Upper lobe of left lung (tissue), 6 donors: ENCODE measurements at regions not wholly inside any gene's neighbourhood (a gene's known extent, or its start where the extent isn't known, plus 50 kb on each side); places are given as distances from the start of the nearest gene placed in this dataset.

Experiments
- ATAC-seq, 2 donors: fragments of 200-7000 bp; cut with Tn5 transposase; one replicate each; pipeline ENCODE4 v1.9.1; 2022; ENCODE audit warnings: mild to moderate bottlenecking in 2 of 2, moderate library complexity in 2 of 2; ENCODE audit not compliant: low FRiP score in 2 of 2
- DNase-seq, 2 donors: peaks; one replicate each; pipeline ENCODE4 v3.0.0-alpha.2; 2019 to 2020
- H3K27ac ChIP-seq, 4 donors: fragments of 200-600 bp; sonication (generic); one replicate each; pipeline ENCODE4 v1.5.1; 2016 to 2019
- H3K27me3 ChIP-seq, 4 donors: fragments of 200-600 bp; sonication (generic); one replicate each; pipeline ENCODE4 v1.5.1; 2017 to 2019
- H3K36me3 ChIP-seq, 4 donors: fragments of 200-600 bp; sonication (generic); one replicate each; pipeline ENCODE4 v1.5.1; 2016 to 2019
- H3K4me1 ChIP-seq, 4 donors: fragments of 200-600 bp; sonication (generic); one replicate each; pipeline ENCODE4 v1.5.1; 2018 to 2019
- H3K4me3 ChIP-seq, 4 donors: fragments of 200-600 bp; sonication (generic); one replicate each; pipeline ENCODE4 v1.5.1; 2017 to 2019; ENCODE audit warnings: mild to moderate bottlenecking in 2 of 4, moderate library complexity in 1 of 4
- H3K9me3 ChIP-seq, 4 donors: fragments of 200-600 bp; sonication (generic); one replicate each; pipeline ENCODE4 v1.5.1; 2018 to 2019
- EP300 ChIP-seq, 4 donors: sonication (generic); formaldehyde crosslinking; IDR thresholded peaks; one replicate each; pipeline ENCODE4 v1.5.1; 2017; ENCODE audit warnings: antibody characterized with exemption in 4 of 4, control low read depth in 2 of 4
- POLR2A ChIP-seq, 4 donors: fragments of 450-650 bp; IDR thresholded peaks; one replicate each; pipeline ENCODE4 v1.5.1; 2016 to 2017; ENCODE audit warnings: antibody characterized with exemption in 4 of 4, mild to moderate bottlenecking in 2 of 4
- POLR2AphosphoS5 ChIP-seq, 2 donors: sonication (generic); formaldehyde crosslinking; IDR thresholded peaks; one replicate each; pipeline ENCODE4 v1.5.1; 2017; ENCODE audit warnings: antibody characterized with exemption in 2 of 2
- WGBS, 2 donors: methylation state at CpG; one replicate each; pipeline ENCODE4 v1.1.5; 2017 to 2018; 5-methylcytosine and 5-hydroxymethylcytosine counted together
- TF ChIP-seq, protein P1 (sequence below), 6 experiments: fragments of 450-650 bp in 4 of 6; fragments of 200-600 bp in 2 of 6; sonication (generic) in 2 of 6; IDR thresholded peaks; one replicate each; pipeline ENCODE4 v1.5.1; 2016 to 2019; ENCODE audit warnings: antibody characterized with exemption in 6 of 6
- donor health status: DM: no; HTN: no; CAD: no; lungs with moderate emphysema.
- donor health status: DM: no; HTN: yes; CAD: no; lungs with severe emphysema.

DNA sequence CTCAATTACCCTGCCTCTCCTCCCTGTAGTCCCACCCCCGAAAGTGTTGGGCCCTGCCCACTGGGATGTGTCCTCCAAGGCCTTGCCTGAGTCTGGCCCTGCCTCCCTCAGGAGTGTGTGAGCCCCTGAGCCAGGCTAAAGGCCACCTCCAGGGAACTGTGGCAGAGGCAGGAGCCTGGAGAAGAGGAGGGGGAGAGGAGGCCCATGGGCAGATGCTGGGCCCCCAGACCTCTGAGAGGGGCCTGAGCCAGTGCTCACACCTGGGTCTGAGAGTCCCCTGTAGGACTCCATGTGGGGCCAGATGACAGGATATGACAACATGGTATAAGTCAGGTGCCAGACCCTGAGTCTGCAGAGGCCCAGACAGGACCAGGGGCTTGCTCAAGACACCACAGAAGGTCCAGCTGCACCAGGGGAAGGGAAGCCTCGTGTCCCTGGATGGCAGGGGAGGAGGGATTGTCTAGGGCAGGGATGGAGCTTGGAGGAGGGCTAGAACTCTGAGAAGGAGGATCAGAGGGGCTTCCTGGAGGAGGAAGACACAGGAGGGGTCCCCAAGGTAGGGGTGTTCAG, 217.9 kb downstream of the TBC1D2B start:
- Histone ChIP-seq H3K27me3 (no peaks in the 10 kb centered on the region), H3K27ac (no peak overlapping the region), H3K4me1 (no peaks in the 10 kb centered on the region), H3K36me3 (no peaks in the 10 kb centered on the region), H3K9me3 (no peaks in the 10 kb centered on the region), H3K4me3 (no peak overlapping the region)
- no peak for TF ChIP-seq POLR2A (IDR thresholded peaks at IDR 0.05)
- ATAC-seq (no peak), DNase-seq (no peak)
- WGBS, 2 donors = 82 to 88% methylated on average over 1 of the region's 2 CpGs

GRCh38 chr15:77858792-77859490, 218.6 kb downstream of the TBC1D2B start:
- DNase-seq (no peak), ATAC-seq (no peak)
- H3K27me3 ChIP-seq = no peaks in the 10 kb centered on the region
- TF ChIP-seq POLR2A (IDR thresholded peaks at IDR 0.05) (no peak), EP300 (IDR thresholded peaks at IDR 0.05) (no peak), POLR2AphosphoS5 (IDR thresholded peaks at IDR 0.05) (no peak)
- TF ChIP-seq, protein P1, sequence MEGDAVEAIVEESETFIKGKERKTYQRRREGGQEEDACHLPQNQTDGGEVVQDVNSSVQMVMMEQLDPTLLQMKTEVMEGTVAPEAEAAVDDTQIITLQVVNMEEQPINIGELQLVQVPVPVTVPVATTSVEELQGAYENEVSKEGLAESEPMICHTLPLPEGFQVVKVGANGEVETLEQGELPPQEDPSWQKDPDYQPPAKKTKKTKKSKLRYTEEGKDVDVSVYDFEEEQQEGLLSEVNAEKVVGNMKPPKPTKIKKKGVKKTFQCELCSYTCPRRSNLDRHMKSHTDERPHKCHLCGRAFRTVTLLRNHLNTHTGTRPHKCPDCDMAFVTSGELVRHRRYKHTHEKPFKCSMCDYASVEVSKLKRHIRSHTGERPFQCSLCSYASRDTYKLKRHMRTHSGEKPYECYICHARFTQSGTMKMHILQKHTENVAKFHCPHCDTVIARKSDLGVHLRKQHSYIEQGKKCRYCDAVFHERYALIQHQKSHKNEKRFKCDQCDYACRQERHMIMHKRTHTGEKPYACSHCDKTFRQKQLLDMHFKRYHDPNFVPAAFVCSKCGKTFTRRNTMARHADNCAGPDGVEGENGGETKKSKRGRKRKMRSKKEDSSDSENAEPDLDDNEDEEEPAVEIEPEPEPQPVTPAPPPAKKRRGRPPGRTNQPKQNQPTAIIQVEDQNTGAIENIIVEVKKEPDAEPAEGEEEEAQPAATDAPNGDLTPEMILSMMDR (IDR thresholded peaks at IDR 0.05) = no peak
- 72 to 73% methylated on average over 11 of the region's 11 CpGs for WGBS, 2 donors
- no peaks in the 10 kb centered on the region for H3K9me3 ChIP-seq
- no peaks in the 10 kb centered on the region for H3K36me3 ChIP-seq
- H3K27ac ChIP-seq = no peak overlapping the region
- no peaks in the 10 kb centered on the region for H3K4me1 ChIP-seq
- H3K4me3 ChIP-seq = no peak overlapping the region

- Histone ChIP-seq H3K36me3 (no peaks in the 10 kb centered on the region), H3K4me3 (no peak overlapping the region), H3K4me1 (no peaks in the 10 kb centered on the region), H3K9me3 (no peaks in the 10 kb centered on the region), H3K27ac (no peak overlapping the region), H3K27me3 (no peaks in the 10 kb centered on the region)
- ATAC-seq = no peak
- TF ChIP-seq EP300 (IDR thresholded peaks at IDR 0.05) (no peak), POLR2AphosphoS5 (IDR thresholded peaks at IDR 0.05) (no peak), POLR2A (IDR thresholded peaks at IDR 0.05) (no peak)
- TF ChIP-seq, protein P1 (IDR thresholded peaks at IDR 0.05) = no peak
- no peak for DNase-seq
- 83% methylated on average over 7 of the region's 7 CpGs for WGBS, 2 donors
These were observed 220.1 kb downstream of the TBC1D2B start for GRCh38 chr15:77857419-77857818.

DNA sequence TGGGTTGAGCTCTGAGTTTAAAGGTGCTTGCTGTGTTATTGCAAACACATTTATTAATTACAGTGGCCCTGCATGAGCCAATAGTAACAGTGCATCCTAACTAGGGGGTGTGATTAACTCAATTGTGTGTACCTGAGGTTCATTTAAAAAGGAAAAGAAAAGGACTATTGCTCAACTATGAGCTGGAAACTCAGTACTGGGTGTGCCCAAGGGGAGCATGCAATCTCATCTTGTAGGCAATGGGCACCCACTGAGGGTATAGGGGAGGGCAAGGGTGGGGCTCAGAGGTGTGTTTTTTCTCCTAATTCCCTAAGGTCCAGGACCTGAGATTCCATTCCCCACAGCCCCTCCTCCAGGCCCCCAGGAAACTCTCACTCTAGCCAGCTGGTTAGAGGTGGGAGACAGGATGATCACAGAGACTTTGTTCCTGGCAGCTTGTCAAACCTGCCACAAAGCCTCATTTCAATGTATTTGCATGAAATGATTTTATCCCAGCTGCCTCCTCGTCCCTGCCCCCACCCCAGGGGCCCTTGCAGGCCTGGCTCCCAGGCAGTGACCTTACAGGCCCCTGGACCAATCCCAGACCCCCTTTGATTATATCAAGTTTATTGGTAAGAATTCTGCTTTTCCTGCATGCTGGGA, 220.7 kb downstream of the TBC1D2B start:
- 47 to 65% methylated on average over 1 of the region's 1 CpG for WGBS, 2 donors
- no peak for ATAC-seq
- no peaks in the 10 kb centered on the region for H3K36me3 ChIP-seq

DNA sequence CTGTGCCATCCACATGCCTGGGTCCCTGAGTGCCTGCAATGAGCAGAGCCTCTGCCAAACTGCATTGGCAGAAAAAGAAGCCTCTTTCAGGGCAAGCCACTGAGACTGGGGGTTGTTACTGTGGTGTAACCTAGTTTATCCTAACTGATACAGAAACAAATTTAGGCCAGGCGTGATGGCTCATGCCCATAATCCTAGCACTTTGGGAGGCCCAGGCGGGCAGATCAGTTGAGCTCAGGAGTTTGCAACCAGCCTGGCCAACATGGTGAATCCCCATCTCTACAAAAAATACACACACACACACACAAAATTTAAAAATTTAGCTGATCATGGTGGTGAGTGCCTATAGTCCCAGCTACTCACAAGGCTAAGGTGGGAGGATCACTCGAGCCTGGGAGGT, 221.6 kb downstream of the TBC1D2B start:
- Histone ChIP-seq H3K27me3 (no peaks in the 10 kb centered on the region), H3K27ac (no peak overlapping the region), H3K4me3 (no peak overlapping the region), H3K4me1 (no peaks in the 10 kb centered on the region), H3K36me3 (no peaks in the 10 kb centered on the region), H3K9me3 (no peaks in the 10 kb centered on the region)
- no peak for ATAC-seq
- 87 to 93% methylated on average over 3 of the region's 3 CpGs for WGBS, 2 donors
- TF ChIP-seq POLR2A (IDR thresholded peaks at IDR 0.05) (no peak), POLR2AphosphoS5 (IDR thresholded peaks at IDR 0.05) (no peak)
- TF ChIP-seq, protein P1 (IDR thresholded peaks at IDR 0.05) = no peak
- DNase-seq = no peak

More for the DNA sequence above, 220.7 kb downstream of the TBC1D2B start:
- H3K4me3 ChIP-seq = no peak overlapping the region
- H3K27me3 ChIP-seq = no peaks in the 10 kb centered on the region
- no peak for DNase-seq
- no peaks in the 10 kb centered on the region for H3K4me1 ChIP-seq
- H3K27ac ChIP-seq = no peak overlapping the region
- TF ChIP-seq, protein P1 (IDR thresholded peaks at IDR 0.05) = no peak
- no peak for TF ChIP-seq POLR2AphosphoS5 (IDR thresholded peaks at IDR 0.05)
- TF ChIP-seq POLR2A (IDR thresholded peaks at IDR 0.05) = no peak
- TF ChIP-seq EP300 (IDR thresholded peaks at IDR 0.05) = no peak
- H3K9me3 ChIP-seq = no peaks in the 10 kb centered on the region
